ENCODE measurements at regions not wholly inside any gene's neighbourhood (a gene's known extent, or its start where the extent isn't known, plus 50 kb on each side); places are given as distances from the start of the nearest gene placed in this dataset.

- TF ChIP-seq EZH2 (IDR thresholded peaks at IDR 0.05) (no peak), POLR2AphosphoS5 (IDR thresholded peaks at IDR 0.05; ENCODE audit: borderline replicate concordance, low read depth, low read length) (no peak), FOXP2 (optimal IDR thresholded peaks at IDR 0.05; ENCODE audit: control extremely low read depth, extremely low read length, insufficient read depth) (no peak)
These were observed 229.5 kb upstream of the USP24 start for GRCh38 chr1:55444667-55445066.
